ENCODE measurements at regions not wholly inside any gene's neighbourhood (a gene's known extent, or its start where the extent isn't known, plus 50 kb on each side); places are given as distances from the start of the nearest gene placed in this dataset.

DNA sequence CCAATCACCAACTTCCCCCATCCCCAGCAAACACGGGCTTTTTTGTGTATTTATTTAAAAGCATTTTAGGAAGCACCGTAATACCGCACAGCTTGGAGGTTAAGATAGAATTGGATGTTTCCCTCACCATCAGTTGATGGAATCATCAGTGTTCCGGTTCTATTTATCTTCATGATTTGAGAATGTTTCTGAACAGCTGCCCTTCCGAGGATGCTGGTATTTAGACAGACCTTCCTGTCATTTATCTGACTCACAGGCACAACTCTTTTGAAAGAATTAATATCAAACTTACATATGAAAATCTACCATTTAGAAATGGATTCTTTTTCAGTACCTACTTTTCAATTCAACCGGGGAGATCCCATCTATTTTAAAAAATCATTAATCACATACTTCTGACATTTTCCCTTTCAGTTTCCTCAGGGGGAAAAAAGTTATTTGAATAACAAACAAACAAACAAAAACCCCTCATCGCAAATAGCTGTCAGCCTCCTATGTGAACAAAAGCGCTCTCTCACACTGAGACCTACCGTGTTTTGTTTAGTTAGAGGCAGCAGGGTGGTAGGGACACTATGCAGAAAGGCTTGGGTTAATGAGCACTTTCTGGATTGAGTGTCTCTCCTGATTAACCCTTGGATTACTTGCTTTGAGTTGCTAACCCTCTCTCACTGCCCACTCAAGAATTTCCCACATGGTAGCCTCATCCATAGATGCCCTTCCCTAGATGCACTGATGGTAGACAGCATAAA, 189.3 kb downstream of the TM9SF2 start:
- WGBS (ENCODE audit: low lambda C conversion rate): 85% methylated on average over 9 of the region's 9 CpGs
- H3K27ac ChIP-seq (ENCODE audit: extremely low read length, insufficient read depth, low read length): no peak overlapping the region
- TF ChIP-seq FLYWCH1 (CRISPR knock-in tag; IDR thresholded peaks at IDR 0.05) (no peak), MED13 (CRISPR knock-in tag; IDR thresholded peaks at IDR 0.05) (no peak), NCOA2 (CRISPR knock-in tag; IDR thresholded peaks at IDR 0.05) (no peak), NFYC (CRISPR knock-in tag; IDR thresholded peaks at IDR 0.05) (no peak), NCOR1 (IDR thresholded peaks at IDR 0.05; ENCODE audit: borderline replicate concordance, low read length) (no peak), BRD4 (CRISPR knock-in tag; IDR thresholded peaks at IDR 0.05) (no peak), HHEX (CRISPR knock-in tag; IDR thresholded peaks at IDR 0.05) (no peak), TEAD3 (CRISPR knock-in tag; optimal IDR thresholded peaks at IDR 0.05; ENCODE audit: borderline replicate concordance) (no peak), KMT2A (CRISPR knock-in tag; IDR thresholded peaks at IDR 0.05) (no peak)
- TF ChIP-seq, protein P1, sequence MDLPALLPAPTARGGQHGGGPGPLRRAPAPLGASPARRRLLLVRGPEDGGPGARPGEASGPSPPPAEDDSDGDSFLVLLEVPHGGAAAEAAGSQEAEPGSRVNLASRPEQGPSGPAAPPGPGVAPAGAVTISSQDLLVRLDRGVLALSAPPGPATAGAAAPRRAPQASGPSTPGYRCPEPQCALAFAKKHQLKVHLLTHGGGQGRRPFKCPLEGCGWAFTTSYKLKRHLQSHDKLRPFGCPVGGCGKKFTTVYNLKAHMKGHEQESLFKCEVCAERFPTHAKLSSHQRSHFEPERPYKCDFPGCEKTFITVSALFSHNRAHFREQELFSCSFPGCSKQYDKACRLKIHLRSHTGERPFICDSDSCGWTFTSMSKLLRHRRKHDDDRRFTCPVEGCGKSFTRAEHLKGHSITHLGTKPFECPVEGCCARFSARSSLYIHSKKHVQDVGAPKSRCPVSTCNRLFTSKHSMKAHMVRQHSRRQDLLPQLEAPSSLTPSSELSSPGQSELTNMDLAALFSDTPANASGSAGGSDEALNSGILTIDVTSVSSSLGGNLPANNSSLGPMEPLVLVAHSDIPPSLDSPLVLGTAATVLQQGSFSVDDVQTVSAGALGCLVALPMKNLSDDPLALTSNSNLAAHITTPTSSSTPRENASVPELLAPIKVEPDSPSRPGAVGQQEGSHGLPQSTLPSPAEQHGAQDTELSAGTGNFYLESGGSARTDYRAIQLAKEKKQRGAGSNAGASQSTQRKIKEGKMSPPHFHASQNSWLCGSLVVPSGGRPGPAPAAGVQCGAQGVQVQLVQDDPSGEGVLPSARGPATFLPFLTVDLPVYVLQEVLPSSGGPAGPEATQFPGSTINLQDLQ (CRISPR knock-in tag; IDR thresholded peaks at IDR 0.05): no peak
- TF ChIP-seq, protein P2, sequence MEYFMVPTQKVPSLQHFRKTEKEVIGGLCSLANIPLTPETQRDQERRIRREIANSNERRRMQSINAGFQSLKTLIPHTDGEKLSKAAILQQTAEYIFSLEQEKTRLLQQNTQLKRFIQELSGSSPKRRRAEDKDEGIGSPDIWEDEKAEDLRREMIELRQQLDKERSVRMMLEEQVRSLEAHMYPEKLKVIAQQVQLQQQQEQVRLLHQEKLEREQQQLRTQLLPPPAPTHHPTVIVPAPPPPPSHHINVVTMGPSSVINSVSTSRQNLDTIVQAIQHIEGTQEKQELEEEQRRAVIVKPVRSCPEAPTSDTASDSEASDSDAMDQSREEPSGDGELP (IDR thresholded peaks at IDR 0.05; ENCODE audit: borderline replicate concordance, low read depth): no peak
- TF ChIP-seq, protein P3, sequence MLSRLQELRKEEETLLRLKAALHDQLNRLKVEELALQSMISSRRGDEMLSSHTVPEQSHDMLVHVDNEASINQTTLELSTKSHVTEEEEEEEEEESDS (CRISPR knock-in tag; IDR thresholded peaks at IDR 0.05; ENCODE audit: borderline replicate concordance): no peak
- TF ChIP-seq, protein P4, sequence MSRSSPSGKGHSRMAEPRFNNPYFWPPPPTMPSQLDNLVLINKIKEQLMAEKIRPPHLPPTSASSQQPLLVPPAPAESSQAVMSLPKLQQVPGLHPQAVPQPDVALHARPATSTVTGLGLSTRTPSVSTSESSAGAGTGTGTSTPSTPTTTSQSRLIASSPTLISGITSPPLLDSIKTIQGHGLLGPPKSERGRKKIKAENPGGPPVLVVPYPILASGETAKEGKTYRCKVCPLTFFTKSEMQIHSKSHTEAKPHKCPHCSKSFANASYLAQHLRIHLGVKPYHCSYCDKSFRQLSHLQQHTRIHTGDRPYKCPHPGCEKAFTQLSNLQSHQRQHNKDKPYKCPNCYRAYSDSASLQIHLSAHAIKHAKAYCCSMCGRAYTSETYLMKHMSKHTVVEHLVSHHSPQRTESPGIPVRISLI (CRISPR knock-in tag; IDR thresholded peaks at IDR 0.05; ENCODE audit: borderline replicate concordance): no peak
- TF ChIP-seq, protein P5, sequence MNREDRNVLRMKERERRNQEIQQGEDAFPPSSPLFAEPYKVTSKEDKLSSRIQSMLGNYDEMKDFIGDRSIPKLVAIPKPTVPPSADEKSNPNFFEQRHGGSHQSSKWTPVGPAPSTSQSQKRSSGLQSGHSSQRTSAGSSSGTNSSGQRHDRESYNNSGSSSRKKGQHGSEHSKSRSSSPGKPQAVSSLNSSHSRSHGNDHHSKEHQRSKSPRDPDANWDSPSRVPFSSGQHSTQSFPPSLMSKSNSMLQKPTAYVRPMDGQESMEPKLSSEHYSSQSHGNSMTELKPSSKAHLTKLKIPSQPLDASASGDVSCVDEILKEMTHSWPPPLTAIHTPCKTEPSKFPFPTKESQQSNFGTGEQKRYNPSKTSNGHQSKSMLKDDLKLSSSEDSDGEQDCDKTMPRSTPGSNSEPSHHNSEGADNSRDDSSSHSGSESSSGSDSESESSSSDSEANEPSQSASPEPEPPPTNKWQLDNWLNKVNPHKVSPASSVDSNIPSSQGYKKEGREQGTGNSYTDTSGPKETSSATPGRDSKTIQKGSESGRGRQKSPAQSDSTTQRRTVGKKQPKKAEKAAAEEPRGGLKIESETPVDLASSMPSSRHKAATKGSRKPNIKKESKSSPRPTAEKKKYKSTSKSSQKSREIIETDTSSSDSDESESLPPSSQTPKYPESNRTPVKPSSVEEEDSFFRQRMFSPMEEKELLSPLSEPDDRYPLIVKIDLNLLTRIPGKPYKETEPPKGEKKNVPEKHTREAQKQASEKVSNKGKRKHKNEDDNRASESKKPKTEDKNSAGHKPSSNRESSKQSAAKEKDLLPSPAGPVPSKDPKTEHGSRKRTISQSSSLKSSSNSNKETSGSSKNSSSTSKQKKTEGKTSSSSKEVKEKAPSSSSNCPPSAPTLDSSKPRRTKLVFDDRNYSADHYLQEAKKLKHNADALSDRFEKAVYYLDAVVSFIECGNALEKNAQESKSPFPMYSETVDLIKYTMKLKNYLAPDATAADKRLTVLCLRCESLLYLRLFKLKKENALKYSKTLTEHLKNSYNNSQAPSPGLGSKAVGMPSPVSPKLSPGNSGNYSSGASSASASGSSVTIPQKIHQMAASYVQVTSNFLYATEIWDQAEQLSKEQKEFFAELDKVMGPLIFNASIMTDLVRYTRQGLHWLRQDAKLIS (CRISPR knock-in tag; IDR thresholded peaks at IDR 0.05): no peak
- CTCF ChIA-PET (ENCODE audit: low intra/inter-chr PET ratio, low total read pairs): no interaction called here
- H3K27me3 ChIP-seq (ENCODE audit: control insufficient read depth in 1 of 2, insufficient read depth in 2 of 2, low read length in 2 of 2): no peaks in the 10 kb centered on the region
- H3K4me3 ChIP-seq (replicated peaks in 1 of 3; ENCODE audit: insufficient read depth in 1 of 3, low read depth in 2 of 3, low read length in 3 of 3): no peak overlapping the region
- H2AFZ ChIP-seq (ENCODE audit: low read length): no peak overlapping the region
- DNase-seq (ENCODE audit: low spot score): no peak
- no peaks in the 10 kb centered on the region for H3K79me2 ChIP-seq (ENCODE audit: insufficient read depth, low read length)
- in situ Hi-C loops (cut with HindIII; ENCODE audit: extremely low pct_ligation_motif_present, low pct_unique_long_range_greater_than_20kb): no loop called here
- H3K4me2 ChIP-seq (ENCODE audit: low read depth, low read length): no peak overlapping the region
- peaks cover 26% of the 10 kb centered on the region for H3K4me1 ChIP-seq (ENCODE audit: insufficient read depth, low read length)
- ATAC-seq: no peak
- no peaks in the 10 kb centered on the region for H3K36me3 ChIP-seq (replicated peaks in 1 of 2; ENCODE audit: control insufficient read depth in 1 of 2, insufficient read depth in 2 of 2, low read length in 2 of 2)
- no peaks in the 10 kb centered on the region for H3K9me3 ChIP-seq (ENCODE audit: low read length)
- H4K20me1 ChIP-seq (ENCODE audit: insufficient read depth, low read length): no peaks in the 10 kb centered on the region
- POLR2A ChIA-PET: no interaction called here
- no peak overlapping the region for H3K9ac ChIP-seq (ENCODE audit: insufficient read depth, low read depth, low read length)
- intact Hi-C loops (cut with micrococcal nuclease; ENCODE audit: unreplicated experiment): no loop called here
- FAIRE-seq: no peak
- BruUV-seq (replicated peaks): no TSS peak
